GM12878 (cell line): ENCODE measurements at regions not wholly inside any gene's neighbourhood (a gene's known extent, or its start where the extent isn't known, plus 50 kb on each side); places are given as distances from the start of the nearest gene placed in this dataset.

Source experiments
- ATAC-seq: fragments of 200-7000 bp; cut with Tn5 transposase; 3 replicates; pipeline ENCODE4 v1.9.1; 2020; ENCODE audit warnings: mild to moderate bottlenecking, moderate library complexity
- BruUV-seq: library from RNA; stranded (reverse); fragments of 400-500 nt; replicated peaks from 2 replicates; lab custom pipeline; 2021; lab: Mats Ljungman, UMichigan
- CTCF ChIA-PET: fragments of 300-600 bp; sonication (Branson Sonifier 250); formaldehyde crosslinking; extraction: SDS; loops from one replicate; lab custom pipeline; 2021; ENCODE audit warnings: inconsistent platforms; lab: Yijun Ruan, JAX
- POLR2A ChIA-PET: fragments of 350-600 bp; formaldehyde crosslinking; extraction: SDS; loops from one replicate; lab custom pipeline; 2021; ENCODE audit warnings: inconsistent platforms; lab: Charles Lee
- RAD21 ChIA-PET: fragments of 300-600 bp; sonication (Branson Sonifier 250); formaldehyde crosslinking; loops from one replicate; lab custom pipeline; 2023; ENCODE audit warnings: antibody characterized with exemption; ENCODE audit not compliant: unreplicated experiment; lab: Charles Lee
- SMC1A ChIA-PET: fragments of 300-600 bp; sonication (Branson Sonifier 250); formaldehyde crosslinking; loops from one replicate; lab custom pipeline; 2023; ENCODE audit not compliant: unreplicated experiment, uncharacterized antibody; lab: Charles Lee
- DNase-seq: peaks from one replicate; pipeline ENCODE4 v3.0.0-alpha.2; 2011; ENCODE audit warnings: low read depth, low spot score
- FAIRE-seq: peaks from 3 replicates; lab custom pipeline; 2011; peaks lifted over from hg19 to GRCh38; lab: Jason Lieb, UNC
- H2AFZ ChIP-seq: 2 replicates; pipeline ENCODE4 v1.6.0; 2011; ENCODE audit warnings: low read depth, low read length, control low read depth; ENCODE audit not compliant: control insufficient read depth
- H3K27ac ChIP-seq: 2 replicates; pipeline ENCODE4 v1.5.1; 2011; ENCODE audit warnings: control low read depth; ENCODE audit not compliant: control insufficient read depth, insufficient read depth
- H3K27me3 ChIP-seq, 2 experiments: replicated peaks in 1 of 2; 2 replicates each; pipeline versions ENCODE4 v1.6.0 to v1.6.1; 2011; ENCODE audit warnings: low read length in 1 of 2; ENCODE audit not compliant: control insufficient read depth in 2 of 2, insufficient read depth in 2 of 2
- H3K36me3 ChIP-seq, 2 experiments: 2 replicates each; pipeline ENCODE4 v1.5.1; 2011; ENCODE audit warnings: low read length in 1 of 2; ENCODE audit not compliant: control insufficient read depth in 2 of 2, insufficient read depth in 2 of 2
- H3K4me1 ChIP-seq: 2 replicates; pipeline ENCODE4 v1.6.1; 2011; ENCODE audit warnings: mild to moderate bottlenecking, low read length, moderate library complexity, mixed read lengths; ENCODE audit not compliant: control insufficient read depth, insufficient read depth
- H3K4me2 ChIP-seq: 2 replicates; pipeline ENCODE4 v1.6.0; 2011; ENCODE audit warnings: control low read depth; ENCODE audit not compliant: control insufficient read depth, insufficient read depth
- H3K4me3 ChIP-seq: fragments of 200-600 bp; sonication (generic); 2 replicates; pipeline ENCODE4 v1.5.1; 2016
- H3K79me2 ChIP-seq: 2 replicates; pipeline ENCODE4 v1.6.0; 2011; ENCODE audit warnings: low read length; ENCODE audit not compliant: control insufficient read depth, insufficient read depth
- H3K9ac ChIP-seq: 2 replicates; pipeline ENCODE4 v1.8.0; 2011; ENCODE audit warnings: low read length, control low read depth, mixed read lengths; ENCODE audit not compliant: control insufficient read depth, insufficient read depth
- H3K9me3 ChIP-seq: replicated peaks from 3 replicates; pipeline ENCODE4 v1.5.1; 2011; ENCODE audit warnings: mild to moderate bottlenecking, low read length; ENCODE audit not compliant: control insufficient read depth, insufficient read depth
- H4K20me1 ChIP-seq: 2 replicates; pipeline ENCODE4 v1.6.0; 2011; ENCODE audit not compliant: control insufficient read depth, insufficient read depth
- CTCF ChIP-seq, 3 experiments: IDR thresholded peaks in 2 of 3; conservative IDR thresholded peaks in 1 of 3; 2 replicates each; pipeline ENCODE4 v1.5.1; 2011; ENCODE audit warnings: low read depth in 3 of 3, low read length in 3 of 3, mild to moderate bottlenecking in 3 of 3, control low read depth in 2 of 3, moderate library complexity in 2 of 3, inconsistent platforms in 1 of 3, mixed read lengths in 1 of 3; ENCODE audit not compliant: control insufficient read depth in 2 of 3, insufficient read depth in 1 of 3; ENCODE audit errors: extremely low read depth in 1 of 3
- EGR1 ChIP-seq, 2 experiments: IDR thresholded peaks; 1 replicate in 1 of 2; 2 replicates in 1 of 2; pipeline ENCODE4 v1.6.1; 2011 to 2012; ENCODE audit warnings: low read depth in 2 of 2, low read length in 2 of 2, borderline replicate concordance in 1 of 2, mild to moderate bottlenecking in 1 of 2, moderate library complexity in 1 of 2
- LARP7 ChIP-seq: fragments of 450-650 bp; IDR thresholded peaks from 2 replicates; pipeline ENCODE4 v1.6.1; 2017; ENCODE audit warnings: mild to moderate bottlenecking
- POLR2A ChIP-seq: IDR thresholded peaks from 2 replicates; pipeline ENCODE4 v1.6.1; 2011; ENCODE audit warnings: low read depth, mild to moderate bottlenecking, low read length
- SMAD5 ChIP-seq: IDR thresholded peaks from 2 replicates; pipeline ENCODE4 v1.6.1; 2016; ENCODE audit warnings: antibody characterized with exemption, low read depth
- TCF12 ChIP-seq: IDR thresholded peaks from 2 replicates; pipeline ENCODE4 v1.6.1; 2011; ENCODE audit warnings: low read depth, mild to moderate bottlenecking, low read length
- ZZZ3 ChIP-seq: IDR thresholded peaks from 2 replicates; pipeline ENCODE4 v1.6.1; 2011; ENCODE audit warnings: low read depth; ENCODE audit not compliant: control insufficient read depth, insufficient read length
- WGBS: methylation state at CpG from one replicate; pipeline ENCODE4 v1.1.6; 2016; ENCODE audit warnings: low lambda C conversion rate; ENCODE audit not compliant: insufficient replicate concordance, insufficient coverage; ENCODE audit errors: missing lambda C conversion rate; 5-methylcytosine and 5-hydroxymethylcytosine counted together
- in situ Hi-C: fragments of 300-500 bp; cut with MboI; formaldehyde crosslinking; loops from 9 replicates; pipeline ENCODE4 v1.14.3; 2018; ENCODE audit warnings: mixed read lengths
- intact Hi-C: fragments of 100-400 bp; cut with micrococcal nuclease; formaldehyde crosslinking; loops from one replicate; pipeline ENCODE4 v1.14.2; 2022; ENCODE audit not compliant: unreplicated experiment

DNA sequence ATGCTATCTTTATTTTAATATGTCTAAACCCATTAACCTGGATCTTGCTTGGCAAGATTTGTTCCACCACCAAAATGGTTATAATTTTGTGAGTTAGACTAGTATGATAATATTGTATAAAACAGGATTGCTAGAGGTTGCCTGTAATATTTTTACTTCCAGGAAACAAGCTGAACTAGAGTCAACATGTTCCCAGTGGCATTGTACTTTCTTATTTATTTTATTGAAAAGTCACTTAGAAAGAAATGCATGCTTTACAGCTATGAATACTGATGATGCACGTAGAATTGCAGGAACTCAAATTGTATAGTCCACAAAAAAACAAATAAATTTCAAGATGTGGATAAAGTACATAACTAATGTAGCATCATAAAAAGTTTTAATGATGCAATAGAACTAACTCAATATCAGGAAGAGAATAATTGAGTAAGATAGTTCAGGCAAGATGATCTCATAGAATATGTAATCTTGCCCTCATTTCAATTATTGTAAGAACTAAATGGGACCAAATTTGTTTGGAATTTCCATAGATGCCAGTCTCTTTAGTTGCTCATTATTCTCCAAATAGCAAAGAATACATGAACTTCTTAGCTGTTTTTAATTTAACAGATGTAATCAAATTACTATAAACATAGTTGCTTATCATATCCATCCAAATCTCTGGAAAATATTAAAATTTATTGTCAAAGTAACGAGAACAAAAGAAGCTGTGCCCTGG, 451.8 kb downstream of the COL12A1 start (continued):
- TF ChIP-seq LARP7, result no peak
- no peak for TF ChIP-seq TCF12

GRCh38 chr6:74752303-74752702, 453.6 kb downstream of the COL12A1 start:
- CTCF ChIA-PET, result no interaction called here
- SMC1A ChIA-PET, result no interaction called here
- TF ChIP-seq ZZZ3, result no peak
- 0 out of 6 replicates have a peak, but pooled peaks of 1 of the 3 experiments have one; percentile 2 for TF ChIP-seq CTCF (IDR thresholded peaks at IDR 0.05 in 2 of 3, conservative IDR thresholded peaks at IDR 0.05 in 1 of 3; ENCODE audit: control insufficient read depth in 2 of 3, extremely low read depth in 1 of 3, insufficient read depth in 1 of 3, low read depth in 3 of 3, low read length in 3 of 3)
- TF ChIP-seq SMAD5, result no peak
- TF ChIP-seq EGR1 (IDR thresholded peaks at IDR 0.05; ENCODE audit: borderline replicate concordance in 1 of 2, low read depth in 2 of 2, low read length in 2 of 2), result no peak
- no peak for TF ChIP-seq POLR2A
- DNase-seq (no peak), ATAC-seq (no peak), FAIRE-seq (no peak)
- WGBS, result 39% methylated on average over 3 of the region's 3 CpGs
- Histone ChIP-seq H3K4me3 (no peak overlapping the region), H3K79me2 (no peaks in the 10 kb centered on the region), H3K27ac (no peak overlapping the region), H4K20me1 (no peaks in the 10 kb centered on the region), H3K9me3 (no peaks in the 10 kb centered on the region), H3K4me2 (no peak overlapping the region), H3K27me3 (no peaks in the 10 kb centered on the region), H2AFZ (no peak overlapping the region), H3K9ac (no peak overlapping the region), H3K4me1 (no peaks in the 10 kb centered on the region), H3K36me3 (no peaks in the 10 kb centered on the region)
- POLR2A ChIA-PET, result no interaction called here
- in situ Hi-C loops (no loop called here), intact Hi-C loops (loop anchor here (10.0 kb wide), 1 partner anchor 452 kb away; the partner anchor contains the start of gene COL12A1)
- BruUV-seq, result no TSS peak
- RAD21 ChIA-PET, result no interaction called here
